ENCODE measurements at regions not wholly inside any gene's neighbourhood (a gene's known extent, or its start where the extent isn't known, plus 50 kb on each side); places are given as distances from the start of the nearest gene placed in this dataset.

- no peaks in the 10 kb centered on the region for H3K27me3 ChIP-seq
- no peaks in the 10 kb centered on the region for H3K79me2 ChIP-seq
- no peaks in the 10 kb centered on the region for H3K4me1 ChIP-seq (ENCODE audit: insufficient read depth)
- no peak overlapping the region for H3K4me3 ChIP-seq
- H4K20me1 ChIP-seq (ENCODE audit: insufficient read depth, poor library complexity, severe bottlenecking): no peaks in the 10 kb centered on the region
- TF ChIP-seq CTCF (IDR thresholded peaks at IDR 0.05; ENCODE audit: poor library complexity): no peak
- TF ChIP-seq EZH2phosphoT487 (IDR thresholded peaks at IDR 0.05; ENCODE audit: low read depth, severe bottlenecking, unreplicated experiment): no peak
- no peak for TF ChIP-seq EZH2 (IDR thresholded peaks at IDR 0.05; ENCODE audit: borderline replicate concordance)
- DNase-seq (ENCODE audit: low spot score): no peak
- WGBS (ENCODE audit: low lambda C conversion rate, missing lambda C conversion rate): 47% methylated on average over 3 of the region's 3 CpGs
- H3K9me3 ChIP-seq (ENCODE audit: low read depth): peaks cover 4% of the 10 kb centered on the region
- no peak overlapping the region for H3K4me2 ChIP-seq
- H2AFZ ChIP-seq: no peak overlapping the region
- no peak overlapping the region for H3K27ac ChIP-seq
- no peaks in the 10 kb centered on the region for H3K36me3 ChIP-seq (replicated peaks; ENCODE audit: insufficient read depth, low read depth)
- no peaks in the 10 kb centered on the region for H3K9me2 ChIP-seq (replicated peaks; ENCODE audit: insufficient read depth)
Measured at GRCh38 chr3:150096700-150097587, 126.2 kb upstream of the PFN2 start.

- no peak overlapping the region for H3K4me3 ChIP-seq
- H2AFZ ChIP-seq: no peak overlapping the region
- no peaks in the 10 kb centered on the region for H3K79me2 ChIP-seq
- no peaks in the 10 kb centered on the region for H3K9me3 ChIP-seq (ENCODE audit: low read depth)
- no peak overlapping the region for H3K27ac ChIP-seq
- no peaks in the 10 kb centered on the region for H3K4me1 ChIP-seq (ENCODE audit: insufficient read depth)
- WGBS (ENCODE audit: low lambda C conversion rate, missing lambda C conversion rate): 81% methylated on average over 7 of the region's 7 CpGs
- no peak for DNase-seq (ENCODE audit: low spot score)
- no peaks in the 10 kb centered on the region for H3K9me2 ChIP-seq (replicated peaks; ENCODE audit: insufficient read depth)
- no peaks in the 10 kb centered on the region for H3K27me3 ChIP-seq
- no peaks in the 10 kb centered on the region for H3K36me3 ChIP-seq (replicated peaks; ENCODE audit: insufficient read depth, low read depth)
- H4K20me1 ChIP-seq (ENCODE audit: insufficient read depth, poor library complexity, severe bottlenecking): no peaks in the 10 kb centered on the region
- TF ChIP-seq EZH2 (IDR thresholded peaks at IDR 0.05; ENCODE audit: borderline replicate concordance) (no peak), CTCF (IDR thresholded peaks at IDR 0.05; ENCODE audit: poor library complexity) (no peak), EZH2phosphoT487 (IDR thresholded peaks at IDR 0.05; ENCODE audit: low read depth, severe bottlenecking, unreplicated experiment) (no peak)
- H3K4me2 ChIP-seq: no peak overlapping the region
Measured at GRCh38 chr3:150094150-150094933, 123.6 kb upstream of the PFN2 start.

- Histone ChIP-seq H3K4me2 (no peak overlapping the region), H2AFZ (no peak overlapping the region), H3K9me3 (ENCODE audit: low read depth) (no peaks in the 10 kb centered on the region), H4K20me1 (ENCODE audit: insufficient read depth, poor library complexity, severe bottlenecking) (no peaks in the 10 kb centered on the region), H3K36me3 (replicated peaks; ENCODE audit: insufficient read depth, low read depth) (no peaks in the 10 kb centered on the region), H3K4me1 (ENCODE audit: insufficient read depth) (no peaks in the 10 kb centered on the region), H3K9me2 (replicated peaks; ENCODE audit: insufficient read depth) (no peaks in the 10 kb centered on the region), H3K27me3 (no peaks in the 10 kb centered on the region), H3K4me3 (no peak overlapping the region), H3K27ac (no peak overlapping the region), H3K79me2 (no peaks in the 10 kb centered on the region)
- DNase-seq (ENCODE audit: low spot score): no peak
- TF ChIP-seq EZH2phosphoT487 (IDR thresholded peaks at IDR 0.05; ENCODE audit: low read depth, severe bottlenecking, unreplicated experiment): no peak
- TF ChIP-seq EZH2 (IDR thresholded peaks at IDR 0.05; ENCODE audit: borderline replicate concordance): no peak
- no peak for TF ChIP-seq CTCF (IDR thresholded peaks at IDR 0.05; ENCODE audit: poor library complexity)
- 59% methylated on average over 4 of the region's 4 CpGs for WGBS (ENCODE audit: low lambda C conversion rate, missing lambda C conversion rate)
Measured at GRCh38 chr3:150091626-150092025, 120.9 kb upstream of the PFN2 start.

Data from hepatocyte (in vitro differentiated cells).